ENCODE measurements at regions not wholly inside any gene's neighbourhood (a gene's known extent, or its start where the extent isn't known, plus 50 kb on each side); places are given as distances from the start of the nearest gene placed in this dataset.

GRCh38 chr10:94232711-94233383 lies 129.9 kb downstream of the NOC3L start:
- Histone ChIP-seq H3K4me3 (no peak overlapping the region), H3K27me3 (no peaks in the 10 kb centered on the region), H3K4me1 (ENCODE audit: low read depth) (peaks cover 9% of the 10 kb centered on the region), H3K27ac (no peak overlapping the region), H3K36me3 (no peaks in the 10 kb centered on the region), H3K9me3 (ENCODE audit: low read depth) (no peaks in the 10 kb centered on the region)
- no peak for TF ChIP-seq CTCF (IDR thresholded peaks at IDR 0.05; ENCODE audit: low read depth, low read length)
- no peak for DNase-seq (ENCODE audit: low read depth in 1 of 2, low spot score in 1 of 2)

GRCh38 chr10:94235461-94235860 lies 127.3 kb downstream of the NOC3L start:
- H3K36me3 ChIP-seq, result no peaks in the 10 kb centered on the region
- H3K27ac ChIP-seq, result no peak overlapping the region
- no peak for TF ChIP-seq CTCF (IDR thresholded peaks at IDR 0.05; ENCODE audit: low read depth, low read length)
- no peak for DNase-seq (ENCODE audit: low read depth in 1 of 2, low spot score in 1 of 2)
- peaks cover 9% of the 10 kb centered on the region for H3K4me1 ChIP-seq (ENCODE audit: low read depth)
- no peak overlapping the region for H3K4me3 ChIP-seq
- H3K27me3 ChIP-seq, result no peaks in the 10 kb centered on the region
- H3K9me3 ChIP-seq (ENCODE audit: low read depth), result no peaks in the 10 kb centered on the region

- Histone ChIP-seq H3K4me3 (no peak overlapping the region), H3K36me3 (no peaks in the 10 kb centered on the region), H3K27me3 (no peaks in the 10 kb centered on the region), H3K27ac (no peak overlapping the region), H3K4me1 (ENCODE audit: low read depth) (peaks cover 9% of the 10 kb centered on the region), H3K9me3 (ENCODE audit: low read depth) (no peaks in the 10 kb centered on the region)
- no peak for TF ChIP-seq CTCF (IDR thresholded peaks at IDR 0.05; ENCODE audit: low read depth, low read length)
- DNase-seq (ENCODE audit: low read depth in 1 of 2, low spot score in 1 of 2), result no peak
These were observed 124.6 kb downstream of the NOC3L start for GRCh38 chr10:94238006-94238617.

- no peak for TF ChIP-seq CTCF (IDR thresholded peaks at IDR 0.05; ENCODE audit: low read depth, low read length)
- no peak for DNase-seq (ENCODE audit: low read depth in 1 of 2, low spot score in 1 of 2)
- H3K4me1 ChIP-seq (ENCODE audit: low read depth), result peaks cover 9% of the 10 kb centered on the region
- H3K27me3 ChIP-seq, result no peaks in the 10 kb centered on the region
- no peak overlapping the region for H3K4me3 ChIP-seq
- no peak overlapping the region for H3K27ac ChIP-seq
- H3K9me3 ChIP-seq (ENCODE audit: low read depth), result no peaks in the 10 kb centered on the region
- H3K36me3 ChIP-seq, result no peaks in the 10 kb centered on the region
These were observed 123.0 kb downstream of the NOC3L start for GRCh38 chr10:94239696-94240095.

- no peaks in the 10 kb centered on the region for H3K36me3 ChIP-seq
- no peak for DNase-seq (ENCODE audit: low read depth in 1 of 2, low spot score in 1 of 2)
- H3K27me3 ChIP-seq, result no peaks in the 10 kb centered on the region
- H3K9me3 ChIP-seq (ENCODE audit: low read depth), result no peaks in the 10 kb centered on the region
- H3K27ac ChIP-seq, result no peak overlapping the region
- no peak for TF ChIP-seq CTCF (IDR thresholded peaks at IDR 0.05; ENCODE audit: low read depth, low read length)
- H3K4me1 ChIP-seq (ENCODE audit: low read depth), result peaks cover 9% of the 10 kb centered on the region
- no peak overlapping the region for H3K4me3 ChIP-seq
These were observed 122.2 kb downstream of the NOC3L start for GRCh38 chr10:94240491-94240890.
